ENCODE measurements at regions not wholly inside any gene's neighbourhood (a gene's known extent, or its start where the extent isn't known, plus 50 kb on each side); places are given as distances from the start of the nearest gene placed in this dataset.

DNA sequence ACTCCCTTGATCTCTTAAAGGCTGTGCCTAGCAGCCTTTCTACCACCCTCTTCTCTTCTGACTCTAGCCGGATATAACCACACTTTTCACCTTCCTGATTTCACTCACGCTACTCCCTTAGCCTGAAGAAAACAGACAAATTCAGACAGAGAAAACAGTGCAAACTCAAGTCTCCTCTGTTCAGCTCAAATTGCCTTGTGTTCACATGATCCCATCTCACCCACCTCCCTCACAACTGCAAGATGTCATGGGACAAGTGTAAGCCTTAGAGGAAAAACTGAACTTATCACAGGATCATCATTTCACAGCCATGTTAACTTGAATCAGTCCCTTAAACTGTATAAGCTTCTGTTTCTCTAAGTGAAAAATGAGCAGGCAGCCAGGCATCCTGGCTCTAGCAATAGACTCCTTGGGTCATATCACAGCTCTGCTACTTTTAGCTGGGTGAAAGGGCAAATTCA lies 66.5 kb upstream of the TENT5A start:
- DNase-seq (ENCODE audit: low spot score): no peak

- DNase-seq (ENCODE audit: low spot score): no peak
Measured at GRCh38 chr6:81816380-81816779, 63.9 kb upstream of the TENT5A start.

- DNase-seq (ENCODE audit: low spot score): peak; percentile 65
Measured at GRCh38 chr6:81814370-81815076, 62.0 kb upstream of the TENT5A start.

- DNase-seq (ENCODE audit: low spot score): no peak
Measured at GRCh38 chr6:81813305-81813704, 60.8 kb upstream of the TENT5A start.

GRCh38 chr6:81812401-81812800 lies 59.9 kb upstream of the TENT5A start:
- no peak for DNase-seq (ENCODE audit: low spot score)

- no peak for DNase-seq (ENCODE audit: low spot score)
Measured at GRCh38 chr6:81808851-81809570, 56.5 kb upstream of the TENT5A start.

DNA sequence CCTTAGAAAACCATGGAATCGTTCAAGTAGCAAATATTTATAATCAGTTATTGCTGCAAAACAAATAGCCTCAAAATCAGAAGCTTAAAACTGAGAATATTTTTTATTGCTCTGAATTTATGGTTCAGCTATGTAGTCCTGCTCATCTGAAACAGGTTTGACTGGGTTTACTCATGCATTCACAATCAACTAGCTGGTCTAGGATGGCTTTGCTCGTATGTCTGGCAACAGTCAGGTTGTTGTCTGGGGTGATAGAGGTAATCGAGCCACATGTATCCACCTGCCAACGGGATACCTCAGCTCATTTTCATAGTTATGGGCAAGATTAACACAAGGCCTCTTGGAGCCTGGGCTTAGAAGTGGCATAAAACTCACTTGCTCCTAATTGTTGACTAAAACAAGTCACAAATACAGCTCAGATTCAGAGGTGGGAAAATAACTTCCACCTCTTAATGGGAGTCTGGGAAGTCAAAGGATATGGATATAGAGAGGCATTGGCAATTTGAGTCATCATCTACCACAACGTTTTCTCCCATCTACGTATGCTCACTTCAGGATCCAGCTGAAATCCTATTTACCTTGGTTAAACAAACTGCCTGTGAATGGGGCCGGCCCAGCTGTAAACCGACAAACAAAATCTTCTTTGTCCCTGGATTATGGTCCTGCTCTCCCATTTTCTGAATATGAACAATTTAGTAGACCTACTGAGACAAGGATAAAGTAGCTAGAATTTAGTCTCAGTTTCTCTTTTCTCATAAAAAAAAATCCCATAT lies 54.5 kb upstream of the TENT5A start:
- no peak for DNase-seq (ENCODE audit: low spot score)

DNA sequence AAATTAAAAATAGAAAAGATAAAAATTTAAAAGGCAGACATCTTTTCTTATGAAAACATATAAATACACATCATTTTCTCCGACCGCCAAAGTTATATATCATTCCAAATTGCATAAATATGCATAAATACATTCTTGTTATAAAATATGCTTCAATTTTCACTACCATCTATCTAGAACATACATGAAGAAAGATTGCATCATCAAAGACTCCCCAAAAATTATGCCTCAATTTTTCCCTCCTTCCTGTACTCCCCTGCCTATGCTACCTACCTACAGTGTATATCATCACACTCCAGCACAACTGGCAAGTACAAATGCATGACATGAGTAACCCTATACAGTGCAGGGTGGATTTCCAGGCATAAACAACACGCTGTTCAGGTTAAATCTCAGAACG lies 49.9 kb upstream of the TENT5A start:
- DNase-seq (ENCODE audit: low spot score): no peak

All from AG08395 (cell line).